Activated B cell treated with CpG ODN at 0.5 μM for 24 hours (primary cell): ENCODE measurements at regions not wholly inside any gene's neighbourhood (a gene's known extent, or its start where the extent isn't known, plus 50 kb on each side); places are given as distances from the start of the nearest gene placed in this dataset.

Source experiments
- ATAC-seq: fragments of 200-7000 bp; cut with Tn5 transposase; one replicate; pipeline ENCODE4 v1.10.0; 2021; ENCODE audit warnings: low read depth, mild to moderate bottlenecking, moderate library complexity
- CTCF ChIA-PET: fragments of 350-600 bp; sonication (Branson Sonifier 250); formaldehyde crosslinking; loops from one replicate; lab custom pipeline; 2021; ENCODE audit warnings: antibody characterized with exemption; lab: Charles Lee
- POLR2A ChIA-PET: fragments of 350-600 bp; sonication (Branson Sonifier 250); formaldehyde crosslinking; loops from one replicate; lab custom pipeline; 2021; ENCODE audit warnings: antibody characterized with exemption; lab: Charles Lee
- DNase-seq: peaks from one replicate; pipeline ENCODE4 v3.0.0; 2022
- H3K27ac Mint-ChIP-seq: one replicate; pipeline ENCODE4 v1.8.0; 2020; ENCODE audit warnings: mixed read lengths
- H3K27me3 Mint-ChIP-seq: one replicate; pipeline ENCODE4 v1.8.0; 2021; ENCODE audit warnings: mixed read lengths
- H3K36me3 Mint-ChIP-seq: one replicate; pipeline ENCODE4 v1.8.0; 2021; ENCODE audit warnings: low read depth, mixed read lengths
- H3K4me1 Mint-ChIP-seq: one replicate; pipeline ENCODE4 v1.8.0; 2021; ENCODE audit warnings: mixed read lengths
- H3K4me3 Mint-ChIP-seq: one replicate; pipeline ENCODE4 v1.8.0; 2020; ENCODE audit warnings: mild to moderate bottlenecking, mixed read lengths
- H3K9me3 Mint-ChIP-seq: one replicate; pipeline ENCODE4 v1.8.0; 2020; ENCODE audit warnings: mixed read lengths
- intact Hi-C: fragments of 100-400 bp; cut with micrococcal nuclease; formaldehyde crosslinking; loops from one replicate; pipeline ENCODE4 v1.15.1; 2024
- TF ChIP-seq, protein P1 (sequence below): fragments of 200-600 bp; IDR thresholded peaks from one replicate; pipeline ENCODE4 v1.8.0; 2022; ENCODE audit warnings: antibody characterized with exemption, mild to moderate bottlenecking

- ChIA-PET CTCF (no interaction called here), POLR2A (no interaction called here)
- intact Hi-C loops: no loop called here
- H3K4me3 Mint-ChIP-seq: no peak overlapping the region
- no peak overlapping the region for H3K27ac Mint-ChIP-seq
- TF ChIP-seq, protein P1, sequence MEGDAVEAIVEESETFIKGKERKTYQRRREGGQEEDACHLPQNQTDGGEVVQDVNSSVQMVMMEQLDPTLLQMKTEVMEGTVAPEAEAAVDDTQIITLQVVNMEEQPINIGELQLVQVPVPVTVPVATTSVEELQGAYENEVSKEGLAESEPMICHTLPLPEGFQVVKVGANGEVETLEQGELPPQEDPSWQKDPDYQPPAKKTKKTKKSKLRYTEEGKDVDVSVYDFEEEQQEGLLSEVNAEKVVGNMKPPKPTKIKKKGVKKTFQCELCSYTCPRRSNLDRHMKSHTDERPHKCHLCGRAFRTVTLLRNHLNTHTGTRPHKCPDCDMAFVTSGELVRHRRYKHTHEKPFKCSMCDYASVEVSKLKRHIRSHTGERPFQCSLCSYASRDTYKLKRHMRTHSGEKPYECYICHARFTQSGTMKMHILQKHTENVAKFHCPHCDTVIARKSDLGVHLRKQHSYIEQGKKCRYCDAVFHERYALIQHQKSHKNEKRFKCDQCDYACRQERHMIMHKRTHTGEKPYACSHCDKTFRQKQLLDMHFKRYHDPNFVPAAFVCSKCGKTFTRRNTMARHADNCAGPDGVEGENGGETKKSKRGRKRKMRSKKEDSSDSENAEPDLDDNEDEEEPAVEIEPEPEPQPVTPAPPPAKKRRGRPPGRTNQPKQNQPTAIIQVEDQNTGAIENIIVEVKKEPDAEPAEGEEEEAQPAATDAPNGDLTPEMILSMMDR: no peak
- ATAC-seq (no peak), DNase-seq (no peak)
- no peaks in the 10 kb centered on the region for H3K27me3 Mint-ChIP-seq
- H3K4me1 Mint-ChIP-seq: no peaks in the 10 kb centered on the region
- H3K36me3 Mint-ChIP-seq: peaks cover 9% of the 10 kb centered on the region
- no peaks in the 10 kb centered on the region for H3K9me3 Mint-ChIP-seq
Measured at GRCh38 chr7:116093516-116094301, 63.1 kb upstream of the TFEC start.

- CTCF ChIA-PET: no interaction called here
- no peaks in the 10 kb centered on the region for H3K4me1 Mint-ChIP-seq
- intact Hi-C loops: no loop called here
- ATAC-seq: no peak
- TF ChIP-seq, protein P1: no peak
- H3K36me3 Mint-ChIP-seq: peaks cover 7% of the 10 kb centered on the region
- H3K9me3 Mint-ChIP-seq: no peaks in the 10 kb centered on the region
- no peak for DNase-seq
- H3K4me3 Mint-ChIP-seq: no peak overlapping the region
- POLR2A ChIA-PET: no interaction called here
- no peaks in the 10 kb centered on the region for H3K27me3 Mint-ChIP-seq
- no peak overlapping the region for H3K27ac Mint-ChIP-seq
Measured at GRCh38 chr7:116095396-116095795, 64.8 kb upstream of the TFEC start.

GRCh38 chr7:116097365-116098009 is 66.9 kb upstream of the TFEC start:
- Mint-ChIP-seq H3K4me1 (no peaks in the 10 kb centered on the region), H3K4me3 (no peak overlapping the region), H3K36me3 (peaks cover 7% of the 10 kb centered on the region), H3K9me3 (no peaks in the 10 kb centered on the region), H3K27me3 (no peaks in the 10 kb centered on the region), H3K27ac (no peak overlapping the region)
- TF ChIP-seq, protein P1: no peak
- DNase-seq: no peak
- intact Hi-C loops: no loop called here
- ChIA-PET CTCF (no interaction called here), POLR2A (no interaction called here)
- ATAC-seq: no peak

DNA sequence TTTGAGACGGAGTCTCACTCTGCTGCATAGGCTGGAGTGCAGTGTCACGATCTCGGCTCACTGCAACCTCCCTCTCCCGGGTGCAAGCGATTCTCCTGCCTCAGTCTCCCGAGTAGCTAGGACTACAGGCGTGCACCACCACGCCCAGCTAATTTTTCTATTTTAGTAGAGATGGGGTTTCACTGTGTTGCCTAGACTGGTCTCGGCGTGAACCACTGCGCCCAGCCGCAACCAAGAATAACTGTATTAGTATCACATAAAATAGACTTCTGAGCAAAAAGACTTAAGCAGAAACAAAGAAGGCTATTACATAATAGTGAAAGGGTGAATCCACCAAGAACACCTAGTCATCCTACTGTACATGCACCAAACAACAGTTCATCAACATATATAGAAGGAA is 67.6 kb upstream of the TFEC start:
- intact Hi-C loops: no loop called here
- H3K27me3 Mint-ChIP-seq: no peaks in the 10 kb centered on the region
- no peak overlapping the region for H3K4me3 Mint-ChIP-seq
- CTCF ChIA-PET: no interaction called here
- ATAC-seq: no peak
- POLR2A ChIA-PET: no interaction called here
- H3K4me1 Mint-ChIP-seq: no peaks in the 10 kb centered on the region
- H3K27ac Mint-ChIP-seq: no peak overlapping the region
- H3K36me3 Mint-ChIP-seq: peaks cover 6% of the 10 kb centered on the region
- no peak for DNase-seq
- no peaks in the 10 kb centered on the region for H3K9me3 Mint-ChIP-seq
- TF ChIP-seq, protein P1: no peak

GRCh38 chr7:116100626-116101025 is 70.1 kb upstream of the TFEC start:
- DNase-seq (no peak), ATAC-seq (no peak)
- intact Hi-C loops: no loop called here
- ChIA-PET POLR2A (no interaction called here), CTCF (interaction anchor here (0.6 kb wide), 1 partner anchor 398 kb away, joined by 3 read pairs; no protein-coding TSS in a partner anchor)
- Mint-ChIP-seq H3K27me3 (no peaks in the 10 kb centered on the region), H3K9me3 (no peaks in the 10 kb centered on the region), H3K36me3 (peaks cover 3% of the 10 kb centered on the region), H3K4me1 (no peaks in the 10 kb centered on the region), H3K4me3 (no peak overlapping the region), H3K27ac (no peak overlapping the region)
- TF ChIP-seq, protein P1: no peak
